Parathyroid adenoma (tissue), 2 donors: ENCODE measurements at regions not wholly inside any gene's neighbourhood (a gene's known extent, or its start where the extent isn't known, plus 50 kb on each side); places are given as distances from the start of the nearest gene placed in this dataset.

ENCODE experiments used
- H2AFZ ChIP-seq: fragments of 300-600 bp; sonication (generic); one replicate; pipeline ENCODE4 v1.7.0; 2017; ENCODE audit warnings: antibody characterized with exemption, mild to moderate bottlenecking
- H3K27ac ChIP-seq: fragments of 300-600 bp; sonication (generic); one replicate; pipeline ENCODE4 v1.7.0; 2017
- H3K27me3 ChIP-seq: fragments of 300-600 bp; sonication (generic); one replicate; pipeline ENCODE4 v1.7.0; 2017; ENCODE audit warnings: low read length; ENCODE audit not compliant: control insufficient read depth, insufficient read depth
- H3K36me3 ChIP-seq: fragments of 300-600 bp; sonication (generic); one replicate; pipeline ENCODE4 v1.7.0; 2017; ENCODE audit warnings: low read length; ENCODE audit not compliant: control insufficient read depth, insufficient read depth
- H3K4me1 ChIP-seq: fragments of 300-600 bp; sonication (generic); one replicate; pipeline ENCODE4 v1.7.0; 2017; ENCODE audit warnings: control low read depth
- H3K4me2 ChIP-seq: fragments of 300-600 bp; sonication (generic); one replicate; pipeline ENCODE4 v1.7.0; 2017; ENCODE audit warnings: low read length
- H3K4me3 ChIP-seq: fragments of 300-600 bp; sonication (generic); one replicate; pipeline ENCODE4 v1.7.0; 2017; ENCODE audit warnings: low read depth, low read length
- H3K79me2 ChIP-seq: fragments of 300-600 bp; sonication (generic); one replicate; pipeline ENCODE4 v1.7.0; 2017; ENCODE audit warnings: control low read depth
- H3K9ac ChIP-seq: fragments of 300-600 bp; sonication (generic); one replicate; pipeline ENCODE4 v1.7.0; 2017; ENCODE audit warnings: mild to moderate bottlenecking
- H3K9me3 ChIP-seq: fragments of 300-600 bp; sonication (generic); one replicate; pipeline ENCODE4 v1.7.0; 2017; ENCODE audit warnings: low read length; ENCODE audit not compliant: control insufficient read depth
- TF ChIP-seq, protein P1 (sequence below): fragments of 300-600 bp; sonication (generic); IDR thresholded peaks from one replicate; pipeline ENCODE4 v1.7.0; 2017; ENCODE audit warnings: antibody characterized with exemption, mild to moderate bottlenecking
- donor health status: primary hyperparathyroidism.

DNA sequence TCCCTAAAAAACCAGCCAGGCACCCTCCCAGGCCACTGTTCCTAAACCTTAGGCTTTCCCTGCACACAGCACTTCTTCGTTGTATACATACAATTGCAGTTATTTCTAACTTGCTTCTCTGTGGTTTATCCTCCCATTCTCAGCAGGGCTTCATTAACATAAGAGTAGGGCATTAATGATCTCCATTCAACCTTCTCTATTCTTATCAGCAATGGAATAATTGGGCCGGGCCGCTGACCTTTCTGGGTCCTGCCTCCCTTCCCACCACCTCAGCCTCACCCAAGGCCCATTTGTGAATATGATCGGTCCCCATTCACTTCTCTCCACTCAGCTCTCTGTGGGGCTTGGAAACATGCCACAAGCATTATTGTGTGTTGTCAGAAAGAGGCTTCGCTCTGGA lies 184.2 kb downstream of the SUCLA2 start:
- Histone ChIP-seq H3K9me3 (no peaks in the 10 kb centered on the region), H3K4me1 (no peaks in the 10 kb centered on the region), H2AFZ (no peak overlapping the region), H3K4me3 (no peak overlapping the region), H3K9ac (no peak overlapping the region), H3K36me3 (no peaks in the 10 kb centered on the region), H3K27me3 (no peaks in the 10 kb centered on the region), H3K27ac (no peak overlapping the region), H3K79me2 (no peaks in the 10 kb centered on the region), H3K4me2 (no peak overlapping the region)
- TF ChIP-seq, protein P1, sequence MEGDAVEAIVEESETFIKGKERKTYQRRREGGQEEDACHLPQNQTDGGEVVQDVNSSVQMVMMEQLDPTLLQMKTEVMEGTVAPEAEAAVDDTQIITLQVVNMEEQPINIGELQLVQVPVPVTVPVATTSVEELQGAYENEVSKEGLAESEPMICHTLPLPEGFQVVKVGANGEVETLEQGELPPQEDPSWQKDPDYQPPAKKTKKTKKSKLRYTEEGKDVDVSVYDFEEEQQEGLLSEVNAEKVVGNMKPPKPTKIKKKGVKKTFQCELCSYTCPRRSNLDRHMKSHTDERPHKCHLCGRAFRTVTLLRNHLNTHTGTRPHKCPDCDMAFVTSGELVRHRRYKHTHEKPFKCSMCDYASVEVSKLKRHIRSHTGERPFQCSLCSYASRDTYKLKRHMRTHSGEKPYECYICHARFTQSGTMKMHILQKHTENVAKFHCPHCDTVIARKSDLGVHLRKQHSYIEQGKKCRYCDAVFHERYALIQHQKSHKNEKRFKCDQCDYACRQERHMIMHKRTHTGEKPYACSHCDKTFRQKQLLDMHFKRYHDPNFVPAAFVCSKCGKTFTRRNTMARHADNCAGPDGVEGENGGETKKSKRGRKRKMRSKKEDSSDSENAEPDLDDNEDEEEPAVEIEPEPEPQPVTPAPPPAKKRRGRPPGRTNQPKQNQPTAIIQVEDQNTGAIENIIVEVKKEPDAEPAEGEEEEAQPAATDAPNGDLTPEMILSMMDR: no peak

DNA sequence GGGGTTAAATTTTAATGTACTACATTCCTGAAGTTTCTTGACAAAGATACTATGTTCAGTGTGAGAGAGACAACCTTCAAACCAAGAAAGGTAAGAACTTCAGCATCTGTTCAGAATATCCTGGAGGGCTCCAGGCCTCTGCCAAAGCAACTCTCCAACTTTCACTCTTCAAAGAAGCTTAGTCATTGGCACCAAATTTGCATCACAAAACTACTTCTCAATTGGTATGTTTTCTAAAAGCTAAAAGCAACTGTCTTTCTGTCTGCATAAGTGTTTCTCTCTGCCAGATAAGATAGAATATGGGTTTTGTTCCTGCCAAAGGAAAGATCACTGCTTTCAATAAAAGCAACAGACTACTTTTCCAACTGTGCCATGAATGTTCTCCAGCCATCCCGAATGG lies 187.4 kb downstream of the SUCLA2 start:
- Histone ChIP-seq H3K27ac (no peak overlapping the region), H3K4me2 (no peak overlapping the region), H3K9me3 (no peaks in the 10 kb centered on the region), H3K4me3 (no peak overlapping the region), H3K36me3 (no peaks in the 10 kb centered on the region), H3K4me1 (no peaks in the 10 kb centered on the region), H3K9ac (no peak overlapping the region), H3K27me3 (no peaks in the 10 kb centered on the region), H2AFZ (no peak overlapping the region), H3K79me2 (no peaks in the 10 kb centered on the region)
- TF ChIP-seq, protein P1: no peak

DNA sequence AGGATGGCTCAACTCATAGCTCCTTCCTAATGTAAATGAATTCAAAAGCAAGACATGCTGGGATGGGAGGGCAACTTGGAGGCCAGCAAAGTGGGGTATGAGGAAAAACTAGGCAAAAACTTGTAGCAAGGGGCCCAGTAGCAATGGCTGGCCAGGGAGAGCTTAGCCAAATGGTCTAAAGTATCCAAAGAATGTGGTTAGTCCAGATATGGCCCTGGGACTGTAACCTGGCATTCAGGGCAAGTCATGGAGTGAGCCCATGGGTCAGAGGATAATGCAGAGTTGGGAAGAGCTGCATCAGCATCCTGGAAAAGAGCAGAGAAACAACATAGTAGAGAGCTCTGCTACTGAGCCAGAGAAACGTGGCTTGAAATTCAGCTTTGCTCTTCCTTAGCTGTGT lies 191.7 kb downstream of the SUCLA2 start:
- no peaks in the 10 kb centered on the region for H3K4me1 ChIP-seq
- no peak overlapping the region for H3K4me2 ChIP-seq
- no peaks in the 10 kb centered on the region for H3K9me3 ChIP-seq
- no peak overlapping the region for H3K9ac ChIP-seq
- no peak overlapping the region for H2AFZ ChIP-seq
- H3K79me2 ChIP-seq: no peaks in the 10 kb centered on the region
- TF ChIP-seq, protein P1: no peak
- H3K4me3 ChIP-seq: no peak overlapping the region
- no peaks in the 10 kb centered on the region for H3K36me3 ChIP-seq
- H3K27me3 ChIP-seq: no peaks in the 10 kb centered on the region
- H3K27ac ChIP-seq: no peak overlapping the region

DNA sequence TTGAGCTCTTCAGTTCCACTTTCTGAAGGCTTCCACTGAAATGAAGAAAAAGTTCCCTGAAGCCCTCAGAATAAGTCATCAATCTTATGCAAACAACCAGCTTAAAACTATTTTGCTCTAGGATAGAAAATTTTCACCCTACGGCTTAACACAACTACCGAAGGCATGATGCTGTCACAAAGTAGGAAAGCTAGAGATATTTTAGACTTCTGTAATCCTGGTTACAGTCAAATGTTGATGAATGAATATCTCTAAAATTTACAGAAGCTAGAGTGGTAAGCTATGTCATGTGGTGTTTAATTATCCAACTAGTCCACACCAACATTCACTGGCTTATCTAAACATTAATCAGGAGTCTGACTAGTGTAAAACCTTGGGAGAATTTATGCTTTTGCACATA lies 197.9 kb downstream of the SUCLA2 start:
- no peak overlapping the region for H3K9ac ChIP-seq
- H3K79me2 ChIP-seq: no peaks in the 10 kb centered on the region
- H3K27ac ChIP-seq: no peak overlapping the region
- no peaks in the 10 kb centered on the region for H3K4me1 ChIP-seq
- no peak overlapping the region for H2AFZ ChIP-seq
- no peaks in the 10 kb centered on the region for H3K9me3 ChIP-seq
- no peak overlapping the region for H3K4me2 ChIP-seq
- no peaks in the 10 kb centered on the region for H3K36me3 ChIP-seq
- no peak overlapping the region for H3K4me3 ChIP-seq
- H3K27me3 ChIP-seq: no peaks in the 10 kb centered on the region
- TF ChIP-seq, protein P1: no peak

DNA sequence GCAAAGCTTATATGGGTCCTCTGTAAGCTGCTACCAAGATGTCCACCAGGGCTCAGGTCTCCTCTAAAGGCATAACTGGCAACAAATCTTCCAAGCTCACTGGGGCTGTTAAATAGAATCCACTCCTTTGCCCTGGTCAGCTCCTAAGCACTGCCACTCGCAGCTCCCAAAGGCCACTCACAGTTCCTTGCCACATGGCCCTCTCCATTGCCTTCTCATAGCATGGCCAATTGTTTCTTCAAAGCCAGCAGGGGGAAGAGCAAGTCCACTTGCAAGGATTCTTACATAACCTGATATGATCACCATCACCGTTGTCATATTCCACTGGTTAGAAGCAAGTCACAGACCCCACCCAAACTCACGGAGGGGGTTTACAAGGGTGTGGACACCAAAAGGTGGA lies 199.5 kb downstream of the SUCLA2 start:
- no peak overlapping the region for H3K4me3 ChIP-seq
- TF ChIP-seq, protein P1: no peak
- no peaks in the 10 kb centered on the region for H3K36me3 ChIP-seq
- no peaks in the 10 kb centered on the region for H3K4me1 ChIP-seq
- H3K27ac ChIP-seq: no peak overlapping the region
- H3K4me2 ChIP-seq: no peak overlapping the region
- H3K79me2 ChIP-seq: no peaks in the 10 kb centered on the region
- no peaks in the 10 kb centered on the region for H3K27me3 ChIP-seq
- no peak overlapping the region for H3K9ac ChIP-seq
- H2AFZ ChIP-seq: no peak overlapping the region
- no peaks in the 10 kb centered on the region for H3K9me3 ChIP-seq
